Common myeloid progenitor, CD34-positive (primary cell): ENCODE measurements at regions not wholly inside any gene's neighbourhood (a gene's known extent, or its start where the extent isn't known, plus 50 kb on each side); places are given as distances from the start of the nearest gene placed in this dataset.
A peak's percentile ranks its signal among the peaks of the same experiment; 100 is the strongest.

Experiments
- CTCF ChIA-PET: fragments of 350-600 bp; sonication (Branson Sonifier 250); formaldehyde crosslinking; loops from one replicate; lab custom pipeline; 2021; ENCODE audit warnings: antibody characterized with exemption; lab: Charles Lee
- POLR2A ChIA-PET: fragments of 350-600 bp; sonication (Branson Sonifier 250); formaldehyde crosslinking; loops from one replicate; lab custom pipeline; 2021; ENCODE audit warnings: antibody characterized with exemption; lab: Charles Lee
- DNase-seq, 3 donors: peaks; one replicate each; pipeline versions ENCODE4 v3.0.0 to v3.0.0-alpha.2; 2013
- H3K27ac ChIP-seq, 2 experiments: 1 replicate in 1 of 2; 2 replicates in 1 of 2; pipeline ENCODE4 v1.7.0; 2013; ENCODE audit warnings: inconsistent platforms in 2 of 2, low read length in 2 of 2, mild to moderate bottlenecking in 2 of 2, low read depth in 1 of 2, moderate library complexity in 1 of 2; ENCODE audit not compliant: severe bottlenecking in 2 of 2, insufficient read depth in 1 of 2, poor library complexity in 1 of 2
- H3K27me3 ChIP-seq, 5 experiments: replicated peaks in 2 of 5; 1 replicate in 3 of 5; 2 replicates in 2 of 5; pipeline versions ENCODE4 v1.6.1 to v1.7.0; 2013; ENCODE audit warnings: low read length in 4 of 5, mild to moderate bottlenecking in 2 of 5, moderate library complexity in 2 of 5, inconsistent platforms in 1 of 5; ENCODE audit not compliant: insufficient read depth in 5 of 5, control insufficient read depth in 4 of 5
- H3K36me3 ChIP-seq, 4 experiments: 1 replicate in 2 of 4; 2 replicates in 2 of 4; pipeline versions ENCODE4 v1.6.1 to v1.7.0; 2013; ENCODE audit warnings: low read length in 3 of 4, control low read depth in 1 of 4, mild to moderate bottlenecking in 1 of 4; ENCODE audit not compliant: control insufficient read depth in 4 of 4, insufficient read depth in 4 of 4
- H3K4me1 ChIP-seq, 4 experiments: 1 replicate in 3 of 4; 2 replicates in 1 of 4; pipeline versions ENCODE4 v1.6.1 to v1.7.1; 2013; ENCODE audit warnings: low read length in 3 of 4, mild to moderate bottlenecking in 3 of 4, control low read depth in 1 of 4, inconsistent platforms in 1 of 4, moderate library complexity in 1 of 4; ENCODE audit not compliant: control insufficient read depth in 4 of 4, insufficient read depth in 4 of 4; ENCODE audit errors: control extremely low read depth in 1 of 4
- H3K4me3 ChIP-seq, 7 experiments: 1 replicate in 4 of 7; 2 replicates in 3 of 7; pipeline versions ENCODE4 v1.5.1 to v1.7.0; 2013; ENCODE audit warnings: mild to moderate bottlenecking in 7 of 7, low read length in 6 of 7, moderate library complexity in 6 of 7, inconsistent platforms in 2 of 7, low read depth in 2 of 7, control low read depth in 1 of 7; ENCODE audit not compliant: insufficient read depth in 4 of 7, control insufficient read depth in 1 of 7; ENCODE audit errors: extremely low read depth in 1 of 7
- H3K9me3 ChIP-seq, 5 experiments: 1 replicate in 4 of 5; 2 replicates in 1 of 5; pipeline versions ENCODE4 v1.6.1 to v1.7.1; 2013; ENCODE audit warnings: low read length in 4 of 5, mild to moderate bottlenecking in 2 of 5, inconsistent platforms in 1 of 5, low read depth in 1 of 5, moderate library complexity in 1 of 5; ENCODE audit not compliant: control insufficient read depth in 4 of 5, insufficient read depth in 2 of 5; ENCODE audit errors: control extremely low read depth in 1 of 5
- WGBS: methylation state at CpG from one replicate; pipeline ENCODE4 v1.1.5; 2013; ENCODE audit not compliant: insufficient coverage; 5-methylcytosine and 5-hydroxymethylcytosine counted together

- no peaks in the 10 kb centered on the region for H3K36me3 ChIP-seq
- POLR2A ChIA-PET, result no interaction called here
These were observed 112.5 kb upstream of the SLCO6A1 start for GRCh38 chr5:102611312-102611711.

GRCh38 chr5:102613661-102614060 lies 114.9 kb upstream of the SLCO6A1 start:
- DNase-seq, result no peak
- POLR2A ChIA-PET, result no interaction called here
- H3K27me3 ChIP-seq, result no peaks in the 10 kb centered on the region
- H3K27ac ChIP-seq, result no peak overlapping the region
- no CpG with 5 or more reads among the region's 2 CpGs for WGBS
- CTCF ChIA-PET, result no interaction called here
- H3K4me3 ChIP-seq, result no peak overlapping the region
- no peaks in the 10 kb centered on the region for H3K4me1 ChIP-seq
- peaks cover 0 to 2% (median 0%) of the 10 kb centered on the region in 5 experiments for H3K9me3 ChIP-seq
- H3K36me3 ChIP-seq, result no peaks in the 10 kb centered on the region

More at GRCh38 chr5:102611312-102611711, 112.5 kb upstream of the SLCO6A1 start:
- WGBS, result no CpG with 5 or more reads among the region's 1 CpG
- CTCF ChIA-PET, result no interaction called here
- Histone ChIP-seq H3K27ac (no peak overlapping the region), H3K4me3 (no peak overlapping the region), H3K4me1 (no peaks in the 10 kb centered on the region), H3K9me3 (peaks cover 0 to 2% (median 0%) of the 10 kb centered on the region in 5 experiments), H3K27me3 (no peaks in the 10 kb centered on the region)
- DNase-seq, result no peak

DNA sequence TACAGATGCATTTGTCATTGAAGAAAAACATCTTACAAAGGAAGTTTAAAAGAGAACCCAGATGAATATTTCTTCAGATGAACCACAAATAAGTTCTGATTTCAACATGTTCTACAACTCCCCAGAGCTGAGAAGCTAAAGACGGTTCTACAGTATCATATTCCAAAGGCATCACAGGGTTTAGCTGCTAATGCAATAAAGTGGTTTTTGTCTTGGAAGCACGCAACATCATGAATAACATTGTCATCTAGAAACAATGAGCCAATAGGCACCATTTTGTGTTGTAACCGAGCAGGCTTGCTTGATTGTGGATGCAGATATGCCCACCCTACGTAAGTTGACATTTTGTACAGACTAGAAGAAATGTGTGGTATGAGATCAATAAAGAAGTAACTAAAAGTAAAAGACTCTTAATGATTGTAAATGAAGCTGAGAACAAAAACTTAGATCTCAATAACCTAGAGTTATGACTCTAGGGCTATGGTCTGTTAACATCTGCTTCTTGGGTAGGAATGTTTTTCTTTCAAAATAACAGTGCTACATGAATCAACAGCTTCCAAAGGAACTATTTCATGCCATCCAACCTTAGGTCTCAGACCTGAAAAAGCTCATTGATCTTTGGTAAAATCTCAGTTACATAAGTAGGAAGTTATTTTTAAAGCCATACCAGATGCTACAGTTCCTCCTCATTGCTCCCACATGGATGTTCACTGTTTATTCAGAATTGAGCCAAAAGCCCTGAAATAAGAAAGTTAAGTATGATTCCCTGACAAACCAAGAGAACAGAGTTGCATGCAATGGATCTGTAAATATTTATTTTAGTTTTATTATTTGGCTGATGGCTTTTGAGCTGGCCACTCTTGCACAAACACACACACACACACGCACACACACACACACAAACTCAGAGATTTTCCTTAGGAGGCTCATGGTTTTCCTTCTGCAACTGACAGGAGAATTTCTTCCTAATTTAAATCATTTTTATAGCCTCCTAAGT lies 118.7 kb upstream of the SLCO6A1 start:
- CTCF ChIA-PET, result no interaction called here
- whole genome bisulfite sequencing, result 100% methylated on average over 4 of the region's 5 CpGs
- Histone ChIP-seq H3K9me3 (peaks cover 0 to 9% (median 0%) of the 10 kb centered on the region in 5 experiments), H3K4me1 (no peaks in the 10 kb centered on the region), H3K4me3 (no peak overlapping the region), H3K36me3 (no peaks in the 10 kb centered on the region), H3K27me3 (no peaks in the 10 kb centered on the region), H3K27ac (no peak overlapping the region)
- no peak for DNase-seq
- POLR2A ChIA-PET, result no interaction called here

DNA sequence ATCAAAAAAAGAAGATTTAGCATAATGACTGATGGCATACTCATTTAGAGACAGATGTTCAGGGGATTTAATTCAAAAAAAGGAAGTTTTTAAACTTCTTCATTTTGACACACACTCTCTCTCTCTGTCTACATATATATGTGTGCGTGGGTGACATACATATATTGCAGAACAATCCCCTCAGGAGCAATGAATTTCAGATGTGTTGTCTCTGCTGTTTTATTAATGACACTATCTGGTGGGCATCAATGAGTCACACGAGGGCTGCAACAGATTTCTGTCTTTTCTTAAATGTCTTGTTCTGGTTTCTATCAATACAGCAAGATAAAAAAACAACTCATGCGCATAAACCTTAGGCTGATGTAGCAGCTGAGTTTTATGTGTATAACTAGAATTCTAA lies 123.5 kb upstream of the SLCO6A1 start:
- CTCF ChIA-PET, result no interaction called here
- DNase-seq, result peak in 2 of 3 donors; percentile 30 to 48
- H3K27ac ChIP-seq, result no peak overlapping the region
- peaks cover 0 to 7% (median 0%) of the 10 kb centered on the region in 5 experiments for H3K9me3 ChIP-seq
- H3K4me1 ChIP-seq, result no peaks in the 10 kb centered on the region
- H3K27me3 ChIP-seq, result no peaks in the 10 kb centered on the region
- no CpG with 5 or more reads among the region's 3 CpGs for WGBS
- H3K4me3 ChIP-seq, result no peak overlapping the region
- H3K36me3 ChIP-seq, result no peaks in the 10 kb centered on the region
- POLR2A ChIA-PET, result no interaction called here

DNA sequence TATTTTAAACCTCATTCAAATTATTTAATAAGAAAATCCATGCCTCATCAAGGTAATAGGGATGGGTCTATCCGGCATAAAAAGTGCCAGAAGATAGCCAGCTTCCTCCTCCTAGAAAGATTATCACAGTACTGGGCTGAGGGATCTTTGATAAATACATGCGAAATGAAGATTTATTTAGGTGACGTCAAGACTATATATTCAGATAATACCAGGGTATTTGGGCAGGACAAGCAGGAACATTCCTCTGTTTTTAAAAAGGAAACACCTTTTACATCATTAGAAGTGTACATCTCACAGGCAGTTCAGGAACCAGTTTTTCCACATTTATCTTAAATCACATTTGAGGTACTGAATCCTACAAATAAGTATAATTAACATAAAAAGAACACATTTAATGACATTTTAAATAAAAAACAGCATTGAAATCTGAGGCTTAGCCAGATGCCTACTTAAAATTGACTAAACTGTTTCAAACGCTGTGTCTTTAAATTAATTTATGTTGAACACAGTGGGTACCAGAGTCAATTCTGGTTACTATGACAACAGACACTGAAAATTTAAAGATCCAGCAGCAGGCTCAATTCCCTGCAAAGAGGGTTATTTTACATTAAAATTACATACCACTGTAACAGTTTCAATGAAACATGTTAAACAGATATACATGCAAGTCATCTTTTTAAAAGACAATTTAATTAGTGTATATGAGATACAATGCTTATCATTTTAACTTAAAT lies 124.7 kb upstream of the SLCO6A1 start:
- no peaks in the 10 kb centered on the region for H3K27me3 ChIP-seq
- no peaks in the 10 kb centered on the region for H3K36me3 ChIP-seq
- WGBS, result 100% methylated on average over 2 of the region's 4 CpGs
- peaks cover 0 to 2% (median under 1%) of the 10 kb centered on the region in 4 experiments for H3K4me1 ChIP-seq
- CTCF ChIA-PET, result interaction anchor here (0.7 kb wide), 1 partner anchor 24 kb away, joined by 3 read pairs; no protein-coding TSS in a partner anchor
- H3K27ac ChIP-seq, result no peak overlapping the region
- POLR2A ChIA-PET, result no interaction called here
- DNase-seq, result no peak
- no peak overlapping the region for H3K4me3 ChIP-seq
- peaks cover 0 to 7% (median 0%) of the 10 kb centered on the region in 5 experiments for H3K9me3 ChIP-seq

DNA sequence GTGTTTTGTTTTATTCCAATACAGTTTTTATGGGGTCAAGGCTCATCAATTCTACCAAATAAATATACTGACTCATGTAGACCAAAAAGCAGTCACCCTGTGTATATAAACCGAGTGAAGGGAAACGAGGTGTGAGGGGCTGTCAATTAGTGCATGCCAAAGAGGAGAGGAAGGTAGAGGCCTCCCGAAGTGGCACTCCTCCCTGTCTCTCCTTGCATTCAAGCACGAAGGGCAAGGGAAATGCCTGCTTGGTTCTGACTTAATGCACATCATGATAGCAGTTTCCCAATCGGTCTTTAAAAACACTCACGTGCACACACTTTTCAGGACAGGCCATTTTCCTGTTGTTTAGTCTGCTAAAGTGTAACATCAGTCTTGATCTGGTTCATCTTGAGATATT lies 125.6 kb upstream of the SLCO6A1 start:
- POLR2A ChIA-PET, result no interaction called here
- no peak for DNase-seq
- H3K9me3 ChIP-seq, result peaks cover 0 to 7% (median 0%) of the 10 kb centered on the region in 5 experiments
- no peak overlapping the region for H3K4me3 ChIP-seq
- CTCF ChIA-PET, result no interaction called here
- peaks cover 0 to 5% (median 2%) of the 10 kb centered on the region in 4 experiments for H3K4me1 ChIP-seq
- H3K27ac ChIP-seq, result no peak overlapping the region
- H3K27me3 ChIP-seq, result no peaks in the 10 kb centered on the region
- WGBS, result 95% methylated on average over 4 of the region's 6 CpGs
- no peaks in the 10 kb centered on the region for H3K36me3 ChIP-seq

DNA sequence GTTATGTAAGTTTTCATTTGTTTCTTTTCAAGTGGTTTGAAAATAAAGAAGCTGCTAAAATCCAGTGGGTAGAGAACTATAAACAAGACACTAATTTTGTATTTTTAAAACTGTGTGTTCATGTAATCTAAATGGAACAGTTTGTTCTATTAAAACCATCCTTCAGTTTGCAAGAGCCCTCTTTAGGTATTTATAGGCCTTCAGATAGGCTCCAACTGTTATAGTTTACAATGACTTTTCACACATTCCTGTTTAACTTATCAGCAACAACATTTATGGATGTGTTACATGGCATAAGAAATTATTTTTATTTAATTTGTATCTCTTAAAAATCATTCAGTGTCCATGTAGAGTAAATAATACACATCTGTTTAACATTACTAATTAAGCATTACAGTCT lies 126.7 kb upstream of the SLCO6A1 start:
- Histone ChIP-seq H3K4me1 (peaks cover 0 to 5% (median 2%) of the 10 kb centered on the region in 4 experiments), H3K27ac (no peak overlapping the region), H3K27me3 (no peaks in the 10 kb centered on the region), H3K36me3 (no peaks in the 10 kb centered on the region), H3K4me3 (no peak overlapping the region), H3K9me3 (peaks cover 0 to 7% (median 0%) of the 10 kb centered on the region in 5 experiments)
- POLR2A ChIA-PET, result no interaction called here
- CTCF ChIA-PET, result no interaction called here
- no peak for DNase-seq
